HG02870 (cell line): ENCODE measurements at regions not wholly inside any gene's neighbourhood (a gene's known extent, or its start where the extent isn't known, plus 50 kb on each side); places are given as distances from the start of the nearest gene placed in this dataset.

ENCODE experiments used
- ATAC-seq: cut with Tn5 transposase; IDR thresholded peaks from one replicate; pipeline ENCODE4 v1.9.1; 2021; ENCODE audit warnings: mild to moderate bottlenecking, moderate library complexity; ENCODE audit not compliant: unreplicated experiment

- ATAC-seq: no peak
Measured at GRCh38 chr5:30957591-30957990, 235.9 kb upstream of the CDH6 start.

- ATAC-seq: no peak
Measured at GRCh38 chr5:30956251-30956650, 237.2 kb upstream of the CDH6 start.

GRCh38 chr5:30937070-30937469 is 256.4 kb upstream of the CDH6 start:
- ATAC-seq: no peak

GRCh38 chr5:30933599-30933998 is 259.9 kb upstream of the CDH6 start:
- no peak for ATAC-seq

GRCh38 chr5:30932273-30933017 is 261.0 kb upstream of the CDH6 start:
- no peak for ATAC-seq

GRCh38 chr5:30930736-30931135 is 262.8 kb upstream of the CDH6 start:
- no peak for ATAC-seq

GRCh38 chr5:30928956-30929355 is 264.5 kb upstream of the CDH6 start:
- ATAC-seq: no peak

- no peak for ATAC-seq
Measured at GRCh38 chr5:30926218-30926617, 267.3 kb upstream of the CDH6 start.

GRCh38 chr5:30921388-30921787 is 272.1 kb upstream of the CDH6 start:
- no peak for ATAC-seq

GRCh38 chr5:30918171-30918570 is 275.3 kb upstream of the CDH6 start:
- no peak for ATAC-seq

GRCh38 chr5:30908356-30908755 is 285.1 kb upstream of the CDH6 start:
- no peak for ATAC-seq

GRCh38 chr5:30900367-30900766 is 293.1 kb upstream of the CDH6 start:
- no peak for ATAC-seq

GRCh38 chr5:30894811-30895210 is 298.7 kb upstream of the CDH6 start:
- no peak for ATAC-seq

- no peak for ATAC-seq
Measured at GRCh38 chr5:30891660-30892059, 301.8 kb upstream of the CDH6 start.

GRCh38 chr5:30890377-30890776 is 303.1 kb upstream of the CDH6 start:
- ATAC-seq: no peak

- no peak for ATAC-seq
Measured at GRCh38 chr5:30880514-30880913, 313.0 kb upstream of the CDH6 start.

GRCh38 chr5:30879887-30880286 is 313.6 kb upstream of the CDH6 start:
- ATAC-seq: no peak

- no peak for ATAC-seq
Measured at GRCh38 chr5:30878746-30879145, 314.7 kb upstream of the CDH6 start.

GRCh38 chr5:30878296-30878695 is 315.2 kb upstream of the CDH6 start:
- ATAC-seq: no peak

- ATAC-seq: no peak
Measured at GRCh38 chr5:30874241-30875034, 319.0 kb upstream of the CDH6 start.

- ATAC-seq: no peak
Measured at GRCh38 chr5:30871196-30871595, 322.3 kb upstream of the CDH6 start.

GRCh38 chr5:30867711-30868110 is 325.8 kb upstream of the CDH6 start:
- no peak for ATAC-seq
